SK-N-MC (cell line): ENCODE measurements at regions not wholly inside any gene's neighbourhood (a gene's known extent, or its start where the extent isn't known, plus 50 kb on each side); places are given as distances from the start of the nearest gene placed in this dataset.

ENCODE experiments used
- FOXP2 ChIP-seq: optimal IDR thresholded peaks from 2 replicates; pipeline ENCODE3; 2011; ENCODE audit warnings: mild to moderate bottlenecking, moderate library complexity; ENCODE audit not compliant: insufficient read depth; ENCODE audit errors: extremely low read length, control extremely low read depth
- POLR2AphosphoS5 ChIP-seq: IDR thresholded peaks from 2 replicates; pipeline ENCODE4 v1.6.1; 2012; ENCODE audit warnings: mild to moderate bottlenecking, low read depth, low read length, borderline replicate concordance

DNA sequence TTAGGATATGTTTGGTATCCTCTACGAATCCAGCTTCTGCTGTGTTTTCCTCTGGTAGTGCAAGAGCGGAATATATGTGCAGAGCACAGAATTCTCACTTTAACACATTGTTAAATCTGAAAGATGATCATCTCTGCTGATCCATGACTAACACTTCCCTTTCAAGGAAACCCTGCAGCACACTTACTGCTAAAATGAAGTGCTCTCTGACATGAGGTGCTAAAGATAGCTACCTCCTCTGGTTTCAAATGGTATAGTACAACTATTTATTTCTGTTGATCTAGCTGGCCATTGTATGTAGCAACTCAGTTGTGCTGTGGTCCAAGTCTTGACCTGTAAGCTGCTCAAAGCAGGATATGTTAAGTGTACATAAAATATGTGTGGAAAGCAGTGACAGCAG, 162.4 kb upstream of the FMR1 start:
- TF ChIP-seq POLR2AphosphoS5 (no peak), FOXP2 (no peak)
